Smooth muscle cell (in vitro differentiated cells): ENCODE measurements at regions not wholly inside any gene's neighbourhood (a gene's known extent, or its start where the extent isn't known, plus 50 kb on each side); places are given as distances from the start of the nearest gene placed in this dataset.
A peak's percentile ranks its signal among the peaks of the same experiment; 100 is the strongest.

ENCODE experiments used
- DNase-seq: peaks from one replicate; lab custom pipeline; 2025; ENCODE audit not compliant: unreplicated experiment; lab: John Stamatoyannopoulos, UW
- H2AFZ ChIP-seq: fragments of 200-600 bp; sonication (generic); 2 replicates; pipeline ENCODE4 v1.6.0; 2016; ENCODE audit warnings: antibody characterized with exemption, low read depth, mild to moderate bottlenecking
- H3F3A ChIP-seq: fragments of 200-600 bp; sonication (generic); 2 replicates; pipeline ENCODE4 v1.6.0; 2017; ENCODE audit warnings: antibody characterized with exemption, low read depth
- H3K27ac ChIP-seq: fragments of 200-600 bp; sonication (generic); 2 replicates; pipeline ENCODE4 v1.5.1; 2016; ENCODE audit warnings: low read depth, mild to moderate bottlenecking
- H3K27me3 ChIP-seq: fragments of 200-600 bp; sonication (generic); 2 replicates; pipeline ENCODE4 v1.6.1; 2016; ENCODE audit warnings: low read depth, mild to moderate bottlenecking
- H3K36me3 ChIP-seq: fragments of 200-600 bp; sonication (generic); 2 replicates; pipeline ENCODE4 v1.5.1; 2016; ENCODE audit warnings: low read depth
- H3K4me1 ChIP-seq: fragments of 200-600 bp; sonication (generic); 2 replicates; pipeline ENCODE4 v1.5.1; 2016; ENCODE audit warnings: low read depth
- H3K4me2 ChIP-seq: fragments of 200-600 bp; sonication (generic); 2 replicates; pipeline ENCODE4 v1.6.0; 2016; ENCODE audit warnings: mild to moderate bottlenecking
- H3K4me3 ChIP-seq: fragments of 200-600 bp; sonication (generic); 2 replicates; pipeline ENCODE4 v1.5.1; 2016; ENCODE audit warnings: mild to moderate bottlenecking
- H3K79me2 ChIP-seq: fragments of 200-600 bp; sonication (generic); 2 replicates; pipeline ENCODE4 v1.6.0; 2016; ENCODE audit warnings: low read depth, mild to moderate bottlenecking
- H3K9ac ChIP-seq: fragments of 200-600 bp; sonication (generic); 2 replicates; pipeline ENCODE4 v1.6.0; 2016; ENCODE audit warnings: low read depth
- H3K9me3 ChIP-seq: fragments of 200-600 bp; sonication (generic); replicated peaks from 2 replicates; pipeline ENCODE4 v1.5.1; 2016; ENCODE audit warnings: low read depth
- H4K20me1 ChIP-seq: fragments of 200-600 bp; sonication (generic); 2 replicates; pipeline ENCODE4 v1.6.0; 2016; ENCODE audit warnings: low read depth
- CTCF ChIP-seq: fragments of 200-600 bp; sonication (generic); IDR thresholded peaks from 2 replicates; pipeline ENCODE4 v1.5.1; 2017; ENCODE audit warnings: borderline replicate concordance, mild to moderate bottlenecking, antibody characterized with exemption; ENCODE audit not compliant: insufficient read depth, poor library complexity, severe bottlenecking
- WGBS: methylation state at CpG from one replicate; pipeline ENCODE4 v1.1.7; 2016; ENCODE audit warnings: low lambda C conversion rate; 5-methylcytosine and 5-hydroxymethylcytosine counted together

GRCh38 chr15:48032911-48033310 lies 87.9 kb upstream of the SLC24A5 start:
- no peak for TF ChIP-seq CTCF
- Histone ChIP-seq H2AFZ (no peak overlapping the region), H3K27ac (no peak overlapping the region), H3F3A (no peaks in the 10 kb centered on the region), H3K4me2 (no peak overlapping the region), H4K20me1 (no peaks in the 10 kb centered on the region), H3K4me3 (no peak overlapping the region), H3K79me2 (no peaks in the 10 kb centered on the region), H3K9ac (no peak overlapping the region), H3K36me3 (no peaks in the 10 kb centered on the region), H3K9me3 (no peaks in the 10 kb centered on the region), H3K27me3 (no peaks in the 10 kb centered on the region), H3K4me1 (no peaks in the 10 kb centered on the region)
- WGBS: 90% methylated on average over 2 of the region's 2 CpGs
- no peak for DNase-seq

- TF ChIP-seq CTCF: no peak
- Histone ChIP-seq H3K27me3 (no peaks in the 10 kb centered on the region), H3K79me2 (no peaks in the 10 kb centered on the region), H3K9ac (no peak overlapping the region), H3K27ac (no peak overlapping the region), H3K4me1 (peaks cover 5% of the 10 kb centered on the region), H3K4me2 (no peak overlapping the region), H2AFZ (no peak overlapping the region), H3F3A (peaks cover 5% of the 10 kb centered on the region), H4K20me1 (no peaks in the 10 kb centered on the region), H3K4me3 (no peak overlapping the region), H3K36me3 (no peaks in the 10 kb centered on the region), H3K9me3 (no peaks in the 10 kb centered on the region)
- WGBS: 92% methylated on average over 2 of the region's 2 CpGs
- DNase-seq: no peak
Measured at GRCh38 chr15:48038221-48038620, 82.6 kb upstream of the SLC24A5 start.

GRCh38 chr15:48040166-48040817 lies 80.5 kb upstream of the SLC24A5 start:
- peak overlapping the region; percentile 49 for H3K4me2 ChIP-seq
- H3K27me3 ChIP-seq: no peaks in the 10 kb centered on the region
- H3F3A ChIP-seq: peaks cover 5% of the 10 kb centered on the region
- H3K36me3 ChIP-seq: no peaks in the 10 kb centered on the region
- no peak overlapping the region for H3K9ac ChIP-seq
- peaks cover 5% of the 10 kb centered on the region for H3K4me1 ChIP-seq
- H4K20me1 ChIP-seq: no peaks in the 10 kb centered on the region
- H3K4me3 ChIP-seq: no peak overlapping the region
- WGBS: 16% methylated on average over 6 of the region's 6 CpGs
- no peaks in the 10 kb centered on the region for H3K9me3 ChIP-seq
- no peak for DNase-seq
- H3K79me2 ChIP-seq: no peaks in the 10 kb centered on the region
- no peak for TF ChIP-seq CTCF
- no peak overlapping the region for H2AFZ ChIP-seq
- no peak overlapping the region for H3K27ac ChIP-seq

- H3K27me3 ChIP-seq: no peaks in the 10 kb centered on the region
- H3F3A ChIP-seq: peaks cover 5% of the 10 kb centered on the region
- no peak overlapping the region for H3K9ac ChIP-seq
- no peak overlapping the region for H2AFZ ChIP-seq
- H3K4me1 ChIP-seq: peaks cover 5% of the 10 kb centered on the region
- no peak overlapping the region for H3K4me3 ChIP-seq
- no peak for TF ChIP-seq CTCF
- no peaks in the 10 kb centered on the region for H3K36me3 ChIP-seq
- H3K79me2 ChIP-seq: no peaks in the 10 kb centered on the region
- H3K4me2 ChIP-seq: no peak overlapping the region
- DNase-seq: no peak
- H4K20me1 ChIP-seq: no peaks in the 10 kb centered on the region
- no peak overlapping the region for H3K27ac ChIP-seq
- 65% methylated on average over 2 of the region's 2 CpGs for WGBS
- no peaks in the 10 kb centered on the region for H3K9me3 ChIP-seq
Measured at GRCh38 chr15:48041454-48041853, 79.3 kb upstream of the SLC24A5 start.
